SW480 (cell line): ENCODE measurements at regions not wholly inside any gene's neighbourhood (a gene's known extent, or its start where the extent isn't known, plus 50 kb on each side); places are given as distances from the start of the nearest gene placed in this dataset.
A peak's percentile ranks its signal among the peaks of the same experiment; 100 is the strongest.
"Not testable (repeated sequence)": the region's sequence is repeated elsewhere in the genome, so short reads cannot be mapped to it uniquely, and the experiment has no call there.

ENCODE experiments used
- DNase-seq: peaks from one replicate; pipeline ENCODE4 v3.0.0-alpha.2; 2016; ENCODE audit warnings: low spot score

- DNase-seq, result not testable (repeated sequence)
Measured at GRCh38 chr13:52565324-52565723, 76.9 kb upstream of the HNRNPA1L2 start.

GRCh38 chr13:52569904-52570602, 72.2 kb upstream of the HNRNPA1L2 start:
- DNase-seq, result peak; percentile 7

DNA sequence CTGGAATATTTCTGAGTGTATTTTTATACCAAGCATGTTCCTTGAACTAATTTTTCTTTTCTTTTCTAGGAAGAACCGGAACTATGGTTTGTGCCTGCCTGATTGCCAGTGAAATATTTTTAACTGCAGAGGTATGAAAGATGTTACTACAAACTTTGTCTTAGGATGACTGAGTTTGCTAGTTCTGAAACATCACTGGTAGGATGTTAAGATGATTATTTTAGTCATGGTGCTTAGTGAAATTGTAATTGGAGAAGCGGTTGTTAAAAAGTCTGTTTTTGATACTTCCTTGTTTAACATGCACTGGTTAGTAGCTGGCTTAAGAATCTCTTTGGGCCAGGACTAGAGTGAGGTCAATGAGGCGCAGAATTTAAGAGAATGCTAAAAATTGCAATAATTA, 71.1 kb upstream of the HNRNPA1L2 start:
- DNase-seq, result not testable (repeated sequence)

- DNase-seq, result not testable (repeated sequence)
Measured at GRCh38 chr13:52582962-52583361, 59.3 kb upstream of the HNRNPA1L2 start.
